ENCODE measurements at regions not wholly inside any gene's neighbourhood (a gene's known extent, or its start where the extent isn't known, plus 50 kb on each side); places are given as distances from the start of the nearest gene placed in this dataset.

DNA sequence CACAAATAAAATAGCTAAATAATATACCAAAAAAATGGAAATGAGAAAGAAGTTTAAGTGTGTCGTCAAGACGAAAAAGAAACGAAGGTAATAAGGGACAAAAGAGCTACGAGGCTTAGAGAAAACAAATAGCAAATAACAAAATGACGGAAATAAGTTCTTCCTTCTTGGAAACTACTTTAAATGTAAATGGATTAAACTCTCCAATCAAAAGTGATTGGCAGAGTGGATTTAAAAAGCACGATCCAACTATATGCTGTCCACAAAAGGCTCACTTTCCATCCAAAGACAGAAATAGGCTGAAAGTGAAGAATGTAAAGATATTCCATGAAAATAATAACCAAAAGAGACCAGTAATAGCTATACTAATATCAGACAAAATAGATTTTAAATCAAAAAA lies 82.4 kb downstream of the DIO3 start:
- TF ChIP-seq, protein P1, sequence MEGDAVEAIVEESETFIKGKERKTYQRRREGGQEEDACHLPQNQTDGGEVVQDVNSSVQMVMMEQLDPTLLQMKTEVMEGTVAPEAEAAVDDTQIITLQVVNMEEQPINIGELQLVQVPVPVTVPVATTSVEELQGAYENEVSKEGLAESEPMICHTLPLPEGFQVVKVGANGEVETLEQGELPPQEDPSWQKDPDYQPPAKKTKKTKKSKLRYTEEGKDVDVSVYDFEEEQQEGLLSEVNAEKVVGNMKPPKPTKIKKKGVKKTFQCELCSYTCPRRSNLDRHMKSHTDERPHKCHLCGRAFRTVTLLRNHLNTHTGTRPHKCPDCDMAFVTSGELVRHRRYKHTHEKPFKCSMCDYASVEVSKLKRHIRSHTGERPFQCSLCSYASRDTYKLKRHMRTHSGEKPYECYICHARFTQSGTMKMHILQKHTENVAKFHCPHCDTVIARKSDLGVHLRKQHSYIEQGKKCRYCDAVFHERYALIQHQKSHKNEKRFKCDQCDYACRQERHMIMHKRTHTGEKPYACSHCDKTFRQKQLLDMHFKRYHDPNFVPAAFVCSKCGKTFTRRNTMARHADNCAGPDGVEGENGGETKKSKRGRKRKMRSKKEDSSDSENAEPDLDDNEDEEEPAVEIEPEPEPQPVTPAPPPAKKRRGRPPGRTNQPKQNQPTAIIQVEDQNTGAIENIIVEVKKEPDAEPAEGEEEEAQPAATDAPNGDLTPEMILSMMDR (IDR thresholded peaks at IDR 0.05): no peak
- TF ChIP-seq POLR2A (IDR thresholded peaks at IDR 0.05): no peak

All from Peyer's patch (tissue), 4 donors.